KMS-11 (cell line): ENCODE measurements at regions not wholly inside any gene's neighbourhood (a gene's known extent, or its start where the extent isn't known, plus 50 kb on each side); places are given as distances from the start of the nearest gene placed in this dataset.

Experiments used
- H2AFZ ChIP-seq: fragments of 200-600 bp; sonication (generic); 2 replicates; pipeline ENCODE4 v1.6.1; 2016; ENCODE audit warnings: antibody characterized with exemption, mixed run types, low read depth
- H3K27ac ChIP-seq: fragments of 200-600 bp; sonication (generic); 2 replicates; pipeline ENCODE4 v1.6.1; 2016; ENCODE audit warnings: mild to moderate bottlenecking, mixed run types
- H3K27me3 ChIP-seq: fragments of 200-600 bp; sonication (generic); 2 replicates; pipeline ENCODE4 v1.6.1; 2017; ENCODE audit warnings: mild to moderate bottlenecking, low read depth, mixed run types, moderate library complexity; ENCODE audit not compliant: insufficient read depth
- H3K36me3 ChIP-seq: fragments of 200-600 bp; sonication (generic); 2 replicates; pipeline ENCODE4 v1.6.1; 2017; ENCODE audit warnings: mild to moderate bottlenecking, mixed run types; ENCODE audit not compliant: insufficient read depth
- H3K4me1 ChIP-seq: fragments of 200-600 bp; sonication (generic); 2 replicates; pipeline ENCODE4 v1.6.1; 2016; ENCODE audit warnings: mild to moderate bottlenecking, low read depth, mixed run types; ENCODE audit not compliant: poor library complexity, severe bottlenecking
- H3K4me2 ChIP-seq: fragments of 200-600 bp; sonication (generic); 2 replicates; pipeline ENCODE4 v1.7.0; 2016; ENCODE audit warnings: mild to moderate bottlenecking, mixed run types
- H3K4me3 ChIP-seq: fragments of 200-600 bp; sonication (generic); IDR thresholded peaks from 2 replicates; pipeline ENCODE4 v1.6.1; 2017; ENCODE audit warnings: low read depth, low read length, mixed read lengths; ENCODE audit not compliant: insufficient read depth
- H3K79me2 ChIP-seq: fragments of 200-600 bp; sonication (generic); 2 replicates; pipeline ENCODE4 v1.6.1; 2016; ENCODE audit warnings: low read depth, mixed run types; ENCODE audit not compliant: insufficient read depth
- H3K9ac ChIP-seq: fragments of 200-600 bp; sonication (generic); 2 replicates; pipeline ENCODE4 v1.6.1; 2016; ENCODE audit warnings: mild to moderate bottlenecking, mixed run types
- H4K20me1 ChIP-seq: fragments of 200-600 bp; sonication (generic); 2 replicates; pipeline ENCODE4 v1.6.1; 2016; ENCODE audit warnings: mild to moderate bottlenecking, mixed run types; ENCODE audit not compliant: insufficient read depth
- TF ChIP-seq, protein P1 (sequence below): fragments of 200-600 bp; sonication (generic); conservative IDR thresholded peaks from 2 replicates; pipeline ENCODE4 v1.6.1; 2017; ENCODE audit warnings: low read depth, mild to moderate bottlenecking, antibody characterized with exemption, low read length, moderate library complexity, mixed read lengths

DNA sequence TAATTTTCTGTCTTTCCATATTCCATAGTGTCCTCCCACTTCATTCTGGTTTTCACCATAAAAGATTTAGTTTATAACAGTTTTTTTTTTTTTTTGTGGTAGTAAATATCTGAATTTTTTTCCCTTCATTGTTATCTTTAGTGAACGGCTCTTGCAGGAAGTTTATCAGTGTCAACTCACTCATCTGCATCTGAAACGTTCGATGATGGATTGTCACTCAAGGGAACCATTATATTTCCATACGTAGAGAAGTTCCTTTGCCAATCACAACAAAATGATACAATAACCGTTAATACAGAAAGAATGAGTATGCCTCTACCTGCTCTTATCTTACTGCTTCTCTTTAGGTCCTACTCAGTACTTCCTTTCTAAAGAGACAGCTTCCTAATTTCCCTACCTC lies 651.2 kb upstream of the KCNMB2 start:
- Histone ChIP-seq H3K4me1 (no peaks in the 10 kb centered on the region), H3K9ac (no peak overlapping the region), H2AFZ (no peak overlapping the region), H3K4me2 (no peak overlapping the region), H3K27me3 (no peaks in the 10 kb centered on the region), H4K20me1 (no peaks in the 10 kb centered on the region), H3K4me3 (no peak overlapping the region), H3K27ac (no peak overlapping the region), H3K36me3 (no peaks in the 10 kb centered on the region), H3K79me2 (no peaks in the 10 kb centered on the region)
- TF ChIP-seq, protein P1, sequence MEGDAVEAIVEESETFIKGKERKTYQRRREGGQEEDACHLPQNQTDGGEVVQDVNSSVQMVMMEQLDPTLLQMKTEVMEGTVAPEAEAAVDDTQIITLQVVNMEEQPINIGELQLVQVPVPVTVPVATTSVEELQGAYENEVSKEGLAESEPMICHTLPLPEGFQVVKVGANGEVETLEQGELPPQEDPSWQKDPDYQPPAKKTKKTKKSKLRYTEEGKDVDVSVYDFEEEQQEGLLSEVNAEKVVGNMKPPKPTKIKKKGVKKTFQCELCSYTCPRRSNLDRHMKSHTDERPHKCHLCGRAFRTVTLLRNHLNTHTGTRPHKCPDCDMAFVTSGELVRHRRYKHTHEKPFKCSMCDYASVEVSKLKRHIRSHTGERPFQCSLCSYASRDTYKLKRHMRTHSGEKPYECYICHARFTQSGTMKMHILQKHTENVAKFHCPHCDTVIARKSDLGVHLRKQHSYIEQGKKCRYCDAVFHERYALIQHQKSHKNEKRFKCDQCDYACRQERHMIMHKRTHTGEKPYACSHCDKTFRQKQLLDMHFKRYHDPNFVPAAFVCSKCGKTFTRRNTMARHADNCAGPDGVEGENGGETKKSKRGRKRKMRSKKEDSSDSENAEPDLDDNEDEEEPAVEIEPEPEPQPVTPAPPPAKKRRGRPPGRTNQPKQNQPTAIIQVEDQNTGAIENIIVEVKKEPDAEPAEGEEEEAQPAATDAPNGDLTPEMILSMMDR = no peak

DNA sequence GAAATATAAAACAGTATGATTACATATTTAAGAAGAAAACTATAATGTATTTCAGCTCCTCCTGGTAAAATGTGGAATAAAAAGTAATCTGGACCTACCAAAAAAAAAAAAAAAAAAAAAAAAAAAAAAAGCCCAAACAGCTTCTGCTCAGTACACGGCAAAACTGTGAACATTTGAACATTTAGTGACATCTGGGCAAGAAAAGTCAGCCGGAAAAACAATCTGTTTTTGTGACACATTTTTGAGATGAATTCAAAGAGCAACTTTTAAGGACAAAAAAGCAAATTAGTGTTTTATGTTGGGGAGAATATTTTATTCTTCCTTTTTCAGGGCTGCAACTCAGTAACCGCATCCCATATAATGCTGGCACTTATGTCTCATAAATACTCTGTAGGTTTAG lies 649.7 kb upstream of the KCNMB2 start:
- Histone ChIP-seq H3K4me1 (no peaks in the 10 kb centered on the region), H3K27ac (no peak overlapping the region), H3K4me2 (no peak overlapping the region), H4K20me1 (no peaks in the 10 kb centered on the region), H3K4me3 (no peak overlapping the region), H2AFZ (no peak overlapping the region), H3K36me3 (no peaks in the 10 kb centered on the region), H3K79me2 (no peaks in the 10 kb centered on the region), H3K27me3 (no peaks in the 10 kb centered on the region), H3K9ac (no peak overlapping the region)
- TF ChIP-seq, protein P1 = no peak

GRCh38 chr3:177887475-177887874 lies 648.8 kb upstream of the KCNMB2 start:
- Histone ChIP-seq H2AFZ (no peak overlapping the region), H4K20me1 (no peaks in the 10 kb centered on the region), H3K4me3 (no peak overlapping the region), H3K4me2 (no peak overlapping the region), H3K9ac (no peak overlapping the region), H3K27ac (no peak overlapping the region), H3K4me1 (no peaks in the 10 kb centered on the region), H3K27me3 (no peaks in the 10 kb centered on the region), H3K36me3 (no peaks in the 10 kb centered on the region), H3K79me2 (no peaks in the 10 kb centered on the region)
- TF ChIP-seq, protein P1 = no peak

DNA sequence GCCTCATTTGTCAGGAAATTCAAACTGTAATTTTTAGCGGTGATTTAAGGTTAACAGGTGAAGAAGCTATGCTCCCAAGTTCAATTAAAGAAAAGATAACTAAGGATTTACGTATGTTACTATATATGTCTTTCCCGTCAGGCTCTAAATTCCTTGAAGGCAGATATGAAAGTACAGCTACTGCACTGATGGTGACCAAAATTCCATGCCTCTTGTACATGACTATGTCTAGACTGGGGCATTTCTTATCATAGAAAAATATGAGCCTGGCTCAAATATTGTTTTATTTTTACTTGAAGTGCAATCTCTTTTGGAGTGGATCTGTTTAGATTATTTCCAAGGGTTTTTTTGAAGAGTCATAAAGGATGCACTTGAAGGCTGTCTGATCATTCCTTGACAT lies 647.1 kb upstream of the KCNMB2 start:
- Histone ChIP-seq H3K79me2 (no peaks in the 10 kb centered on the region), H3K4me2 (no peak overlapping the region), H3K4me3 (no peak overlapping the region), H2AFZ (no peak overlapping the region), H3K36me3 (no peaks in the 10 kb centered on the region), H3K27me3 (no peaks in the 10 kb centered on the region), H3K27ac (no peak overlapping the region), H3K9ac (no peak overlapping the region), H4K20me1 (no peaks in the 10 kb centered on the region), H3K4me1 (no peaks in the 10 kb centered on the region)
- TF ChIP-seq, protein P1 = no peak
